Esophagus (tissue), 2 donors: ENCODE measurements at regions not wholly inside any gene's neighbourhood (a gene's known extent, or its start where the extent isn't known, plus 50 kb on each side); places are given as distances from the start of the nearest gene placed in this dataset.

Experiments used
- H3K27ac ChIP-seq, 2 donors: one replicate each; pipeline ENCODE4 v1.5.1; 2013; ENCODE audit warnings: low read depth in 2 of 2, mild to moderate bottlenecking in 2 of 2, inconsistent platforms in 1 of 2, low read length in 1 of 2, moderate library complexity in 1 of 2
- H3K27me3 ChIP-seq, 2 donors: one replicate each; pipeline ENCODE4 v1.6.1; 2013; ENCODE audit warnings: low read length in 2 of 2, control low read depth in 1 of 2, mild to moderate bottlenecking in 1 of 2; ENCODE audit not compliant: insufficient read depth in 2 of 2, control insufficient read depth in 1 of 2
- H3K36me3 ChIP-seq, 2 donors: one replicate each; pipeline ENCODE4 v1.6.1; 2013; ENCODE audit warnings: low read length in 1 of 2; ENCODE audit not compliant: control insufficient read depth in 2 of 2, insufficient read depth in 2 of 2
- H3K4me1 ChIP-seq, 2 donors: one replicate each; pipeline ENCODE4 v1.6.1; 2013; ENCODE audit warnings: low read length in 1 of 2; ENCODE audit not compliant: control insufficient read depth in 2 of 2, insufficient read depth in 2 of 2
- H3K4me3 ChIP-seq, 2 donors: one replicate each; pipeline ENCODE4 v1.5.1; 2013; ENCODE audit warnings: low read length in 2 of 2, mild to moderate bottlenecking in 2 of 2, low read depth in 1 of 2, moderate library complexity in 1 of 2
- H3K9me3 ChIP-seq, 2 donors: one replicate each; pipeline ENCODE4 v1.6.1; 2013; ENCODE audit warnings: mild to moderate bottlenecking in 2 of 2, low read depth in 1 of 2, low read length in 1 of 2, moderate library complexity in 1 of 2; ENCODE audit not compliant: control insufficient read depth in 2 of 2, insufficient read depth in 1 of 2
- WGBS, 2 donors: extraction: QIAGEN DNeasy Blood & Tissue Kit; methylation state at CpG; one replicate each; pipeline ENCODE4 v1.1.7; 2013; 5-methylcytosine and 5-hydroxymethylcytosine counted together
- donor health status: healthy with polysubstance abuse.
- donor health status: Bipolar disorder and iron deficiency.

GRCh38 chr22:22767876-22768602 is 119.6 kb upstream of the IGLL5 start:
- Histone ChIP-seq H3K27ac (no peak overlapping the region), H3K27me3 (no peaks in the 10 kb centered on the region), H3K4me1 (no peaks in the 10 kb centered on the region), H3K9me3 (no peaks in the 10 kb centered on the region), H3K4me3 (no peak overlapping the region), H3K36me3 (no peaks in the 10 kb centered on the region)
- WGBS, 2 donors, result 53 to 54% methylated on average over 10 of the region's 10 CpGs

- Histone ChIP-seq H3K27me3 (no peaks in the 10 kb centered on the region), H3K27ac (no peak overlapping the region), H3K9me3 (no peaks in the 10 kb centered on the region), H3K4me1 (no peaks in the 10 kb centered on the region), H3K36me3 (no peaks in the 10 kb centered on the region), H3K4me3 (no peak overlapping the region)
- 90 to 94% methylated on average over 2 of the region's 2 CpGs for WGBS, 2 donors
Measured at GRCh38 chr22:22768885-22769284, 118.7 kb upstream of the IGLL5 start.

GRCh38 chr22:22769434-22770279 is 118.0 kb upstream of the IGLL5 start:
- H3K4me3 ChIP-seq, result no peak overlapping the region
- 48 to 50% methylated on average over 4 of the region's 4 CpGs for WGBS, 2 donors
- no peaks in the 10 kb centered on the region for H3K4me1 ChIP-seq
- no peaks in the 10 kb centered on the region for H3K27me3 ChIP-seq
- H3K36me3 ChIP-seq, result no peaks in the 10 kb centered on the region
- H3K27ac ChIP-seq, result no peak overlapping the region
- H3K9me3 ChIP-seq, result no peaks in the 10 kb centered on the region

DNA sequence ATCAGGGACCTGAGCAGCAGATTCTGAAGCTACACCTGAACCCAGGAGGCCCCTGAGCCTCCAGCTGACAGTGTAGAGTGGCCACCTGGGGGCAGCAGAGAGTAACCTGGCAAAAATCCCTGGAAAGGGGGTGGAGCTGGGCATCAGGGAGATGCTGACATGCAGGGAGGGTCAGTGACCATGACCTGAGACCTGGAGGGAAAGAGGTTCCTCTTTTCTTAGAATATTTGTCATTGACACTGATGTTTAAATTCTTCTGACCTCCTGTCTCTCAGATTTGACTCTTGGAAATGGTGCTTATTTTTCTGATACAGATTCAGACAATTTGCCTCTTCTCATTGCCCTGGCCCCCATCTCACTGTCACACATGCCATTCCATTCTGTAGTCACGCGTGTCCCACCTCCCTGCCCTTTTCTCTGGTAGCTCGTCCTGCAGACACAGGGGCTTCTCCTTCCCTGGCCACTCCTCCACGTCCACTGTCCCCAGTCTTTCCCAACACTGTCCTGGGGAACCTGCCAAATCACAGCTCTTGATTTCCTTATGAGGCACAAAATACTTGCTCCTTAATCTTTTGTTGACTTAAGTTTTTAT is 117.2 kb upstream of the IGLL5 start:
- Histone ChIP-seq H3K36me3 (no peaks in the 10 kb centered on the region), H3K9me3 (no peaks in the 10 kb centered on the region), H3K4me3 (no peak overlapping the region), H3K27me3 (no peaks in the 10 kb centered on the region), H3K4me1 (no peaks in the 10 kb centered on the region), H3K27ac (no peak overlapping the region)
- WGBS, 2 donors, result 36 to 40% methylated on average over 4 of the region's 4 CpGs

DNA sequence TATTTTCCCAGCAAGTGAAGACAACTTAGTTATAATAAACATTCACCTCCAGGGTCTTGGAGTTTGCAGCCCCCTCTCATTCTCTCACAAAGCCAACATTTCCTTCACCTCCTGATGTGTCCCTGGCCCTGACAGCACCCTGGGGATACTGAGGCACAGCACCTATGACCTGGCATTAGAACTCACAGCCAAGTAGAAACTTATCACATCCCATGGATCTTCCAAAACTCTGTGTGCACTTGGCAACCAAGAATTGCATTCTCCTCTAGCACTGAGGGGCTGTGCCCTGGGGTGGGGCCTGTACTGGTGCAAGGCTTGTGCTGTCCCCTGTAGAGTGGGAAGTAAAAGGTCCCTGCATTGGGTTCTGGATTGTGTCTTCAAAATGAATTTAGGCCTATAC is 116.7 kb upstream of the IGLL5 start:
- H3K36me3 ChIP-seq, result no peaks in the 10 kb centered on the region
- no peak overlapping the region for H3K4me3 ChIP-seq
- H3K27ac ChIP-seq, result no peak overlapping the region
- no peaks in the 10 kb centered on the region for H3K4me1 ChIP-seq
- no peaks in the 10 kb centered on the region for H3K9me3 ChIP-seq
- no peaks in the 10 kb centered on the region for H3K27me3 ChIP-seq

GRCh38 chr22:22771696-22772377 is 115.8 kb upstream of the IGLL5 start:
- Histone ChIP-seq H3K36me3 (no peaks in the 10 kb centered on the region), H3K27me3 (no peaks in the 10 kb centered on the region), H3K4me3 (no peak overlapping the region), H3K27ac (no peak overlapping the region), H3K9me3 (no peaks in the 10 kb centered on the region), H3K4me1 (no peaks in the 10 kb centered on the region)
- WGBS, 2 donors, result 68 to 79% methylated on average over 4 of the region's 4 CpGs

GRCh38 chr22:22772396-22772795 is 115.2 kb upstream of the IGLL5 start:
- Histone ChIP-seq H3K9me3 (no peaks in the 10 kb centered on the region), H3K27ac (no peak overlapping the region), H3K36me3 (no peaks in the 10 kb centered on the region), H3K27me3 (no peaks in the 10 kb centered on the region), H3K4me1 (no peaks in the 10 kb centered on the region), H3K4me3 (no peak overlapping the region)
- 78 to 81% methylated on average over 9 of the region's 9 CpGs for WGBS, 2 donors

- H3K27me3 ChIP-seq, result no peaks in the 10 kb centered on the region
- H3K4me3 ChIP-seq, result no peak overlapping the region
- H3K27ac ChIP-seq, result no peak overlapping the region
- no peaks in the 10 kb centered on the region for H3K4me1 ChIP-seq
- H3K9me3 ChIP-seq, result no peaks in the 10 kb centered on the region
- H3K36me3 ChIP-seq, result no peaks in the 10 kb centered on the region
- 92 to 94% methylated on average over 2 of the region's 2 CpGs for WGBS, 2 donors
Measured at GRCh38 chr22:22772883-22773282, 114.7 kb upstream of the IGLL5 start.

GRCh38 chr22:22773427-22773826 is 114.2 kb upstream of the IGLL5 start:
- H3K27me3 ChIP-seq, result no peaks in the 10 kb centered on the region
- WGBS, 2 donors, result 90 to 94% methylated on average over 5 of the region's 5 CpGs
- no peak overlapping the region for H3K4me3 ChIP-seq
- no peaks in the 10 kb centered on the region for H3K4me1 ChIP-seq
- no peaks in the 10 kb centered on the region for H3K36me3 ChIP-seq
- no peaks in the 10 kb centered on the region for H3K9me3 ChIP-seq
- H3K27ac ChIP-seq, result no peak overlapping the region
